NB4 (cell line): ENCODE measurements at regions not wholly inside any gene's neighbourhood (a gene's known extent, or its start where the extent isn't known, plus 50 kb on each side); places are given as distances from the start of the nearest gene placed in this dataset.
"Not testable (repeated sequence)": the region's sequence is repeated elsewhere in the genome, so short reads cannot be mapped to it uniquely, and the experiment has no call there.

ENCODE experiments used
- DNase-seq: peaks from one replicate; pipeline ENCODE4 v3.0.0; 2010; ENCODE audit warnings: low read depth
- H3K4me3 ChIP-seq: one replicate; pipeline ENCODE4 v1.5.1; 2011; ENCODE audit warnings: mild to moderate bottlenecking, low read depth, low read length, moderate library complexity
- CTCF ChIP-seq: IDR thresholded peaks from one replicate; pipeline ENCODE4 v1.5.1; 2012; ENCODE audit warnings: low read depth, low read length
- MAX ChIP-seq: IDR thresholded peaks from 2 replicates; pipeline ENCODE4 v1.6.1; 2011; ENCODE audit warnings: low read depth, low read length
- MYC ChIP-seq: IDR thresholded peaks from 2 replicates; pipeline ENCODE4 v1.6.1; 2011; ENCODE audit warnings: low read depth, low read length
- POLR2A ChIP-seq: IDR thresholded peaks from 2 replicates; pipeline ENCODE4 v1.6.1; 2011; ENCODE audit warnings: mild to moderate bottlenecking; ENCODE audit not compliant: insufficient read length; ENCODE audit errors: extremely low read depth

GRCh38 chr1:81725823-81726222 is 74.9 kb upstream of the ADGRL2 start:
- TF ChIP-seq MYC (no peak), POLR2A (no peak), CTCF (no peak), MAX (no peak)
- no peak overlapping the region for H3K4me3 ChIP-seq

GRCh38 chr1:81722631-81723328 is 78.0 kb upstream of the ADGRL2 start:
- not testable (repeated sequence) for DNase-seq

More at GRCh38 chr1:81725823-81726222, 74.9 kb upstream of the ADGRL2 start:
- DNase-seq = no peak

GRCh38 chr1:81720256-81720655 is 80.5 kb upstream of the ADGRL2 start:
- not testable (repeated sequence) for DNase-seq, H3K4me3 ChIP-seq

More at GRCh38 chr1:81722631-81723328, 78.0 kb upstream of the ADGRL2 start:
- not testable (repeated sequence) for H3K4me3 ChIP-seq

GRCh38 chr1:81717230-81717629 is 83.5 kb upstream of the ADGRL2 start:
- no peak for TF ChIP-seq MAX
- no peak for TF ChIP-seq POLR2A
- no peak for TF ChIP-seq CTCF
- no peak for DNase-seq
- no peak overlapping the region for H3K4me3 ChIP-seq

GRCh38 chr1:81715391-81715790 is 85.3 kb upstream of the ADGRL2 start:
- H3K4me3 ChIP-seq = no peak overlapping the region
- no peak for DNase-seq
- TF ChIP-seq CTCF (no peak), POLR2A (no peak), MYC (no peak), MAX (no peak)

- H3K4me3 ChIP-seq = no peak overlapping the region
- DNase-seq = no peak
- TF ChIP-seq POLR2A (no peak), MAX (no peak), MYC (no peak), CTCF (no peak)
Observed at GRCh38 chr1:81714636-81715035, 86.1 kb upstream of the ADGRL2 start.

GRCh38 chr1:81712425-81712824 is 88.3 kb upstream of the ADGRL2 start:
- TF ChIP-seq POLR2A = no peak
- TF ChIP-seq CTCF = no peak
- no peak for TF ChIP-seq MYC
- no peak for TF ChIP-seq MAX
- no peak for DNase-seq
- no peak overlapping the region for H3K4me3 ChIP-seq
